GM18498 (cell line): ENCODE measurements at regions not wholly inside any gene's neighbourhood (a gene's known extent, or its start where the extent isn't known, plus 50 kb on each side); places are given as distances from the start of the nearest gene placed in this dataset.
"Not testable (repeated sequence)": the region's sequence is repeated elsewhere in the genome, so short reads cannot be mapped to it uniquely, and the experiment has no call there.

ENCODE experiments used
- ATAC-seq: cut with Tn5 transposase; IDR thresholded peaks from one replicate; pipeline ENCODE4 v1.9.1; 2021; ENCODE audit warnings: mild to moderate bottlenecking, moderate library complexity; ENCODE audit not compliant: unreplicated experiment

DNA sequence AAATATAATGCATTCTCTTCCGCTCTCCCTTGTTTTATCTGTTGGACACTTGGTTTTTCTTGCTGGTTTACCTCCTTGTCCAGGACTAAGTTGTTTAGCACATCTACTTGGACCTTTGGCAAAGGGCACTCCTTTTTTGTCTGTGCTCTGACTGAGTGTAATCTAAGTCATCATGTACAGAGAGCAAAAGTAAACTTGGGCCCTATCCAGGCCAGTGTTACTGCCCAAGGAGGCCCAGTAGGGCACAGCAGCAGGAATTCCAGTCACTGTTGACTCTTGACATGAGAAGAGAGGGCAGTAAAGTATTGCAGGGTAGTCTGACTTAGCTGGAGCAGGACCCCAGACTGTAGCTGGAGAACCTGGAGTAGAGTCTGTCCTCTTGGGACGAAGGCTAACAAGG lies 445.5 kb downstream of the ZIC3 start:
- ATAC-seq, result no peak

DNA sequence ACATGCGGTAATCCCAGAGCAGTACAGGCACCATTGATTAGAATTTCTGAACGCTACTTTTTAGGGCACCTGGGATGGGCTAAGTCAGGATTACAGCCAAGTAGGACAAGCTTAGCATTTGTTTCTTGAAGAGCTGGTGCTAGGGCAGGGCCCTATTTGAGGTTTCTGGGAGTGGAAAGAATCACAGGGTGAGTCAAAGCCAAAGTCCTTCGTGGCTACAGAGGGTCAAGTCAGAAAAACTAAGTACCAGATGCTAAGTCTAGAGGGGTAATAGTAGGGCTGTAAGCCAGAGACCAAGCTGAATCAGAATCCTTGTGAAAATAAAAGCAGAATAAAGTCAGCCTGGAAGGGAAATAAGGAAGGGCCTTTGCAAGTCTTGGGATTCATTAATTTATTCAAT lies 448.6 kb downstream of the ZIC3 start:
- ATAC-seq, result no peak

DNA sequence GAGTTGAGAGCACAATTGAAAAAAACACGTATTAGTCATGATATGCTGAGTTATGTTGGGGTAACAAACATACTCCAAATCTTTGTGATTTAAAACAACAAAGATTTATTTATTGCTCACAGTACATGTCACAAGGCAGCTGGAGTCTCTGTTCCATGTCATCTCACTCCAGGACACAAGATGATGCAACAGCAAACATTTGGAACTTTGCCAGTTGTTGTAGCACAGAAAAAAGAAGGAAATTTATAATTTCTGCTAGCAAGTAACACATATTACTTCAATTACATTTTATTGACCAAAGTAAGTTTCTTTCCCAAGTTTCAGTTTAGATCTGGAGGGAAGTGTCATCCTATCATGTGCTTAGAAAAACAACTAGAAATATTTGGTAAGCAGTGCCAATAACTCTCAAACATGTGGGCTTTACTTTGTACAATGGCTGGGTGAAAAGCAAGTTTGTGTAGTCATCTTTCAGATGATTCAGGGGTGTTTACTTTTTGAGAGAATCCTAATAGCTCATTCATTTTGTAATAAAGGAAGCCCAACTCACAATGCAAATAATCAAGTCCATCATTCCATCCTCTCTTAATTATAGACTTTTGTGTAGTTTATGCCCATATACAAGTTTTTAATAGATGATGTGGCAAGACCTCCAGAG lies 452.3 kb downstream of the ZIC3 start:
- ATAC-seq, result no peak

DNA sequence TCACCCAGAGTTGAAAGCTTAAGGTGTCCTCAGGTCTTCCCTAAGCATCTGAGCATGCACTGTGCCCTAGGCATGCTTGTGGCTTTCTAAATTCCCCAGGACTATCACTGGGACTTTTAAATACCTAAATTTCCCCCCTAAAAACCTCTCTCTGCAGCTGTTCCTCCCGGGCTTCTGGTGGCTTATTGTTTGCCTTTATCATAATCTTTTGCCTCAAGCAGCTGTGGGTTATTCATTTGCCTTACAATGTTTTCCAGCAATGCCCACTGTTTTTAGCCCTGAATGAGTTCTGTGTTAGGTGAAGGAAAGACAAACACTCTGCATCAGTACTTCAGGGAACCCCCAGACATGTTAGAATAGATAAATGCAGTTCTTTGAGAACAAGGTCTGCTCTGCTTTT lies 455.0 kb downstream of the ZIC3 start:
- ATAC-seq, result no peak

DNA sequence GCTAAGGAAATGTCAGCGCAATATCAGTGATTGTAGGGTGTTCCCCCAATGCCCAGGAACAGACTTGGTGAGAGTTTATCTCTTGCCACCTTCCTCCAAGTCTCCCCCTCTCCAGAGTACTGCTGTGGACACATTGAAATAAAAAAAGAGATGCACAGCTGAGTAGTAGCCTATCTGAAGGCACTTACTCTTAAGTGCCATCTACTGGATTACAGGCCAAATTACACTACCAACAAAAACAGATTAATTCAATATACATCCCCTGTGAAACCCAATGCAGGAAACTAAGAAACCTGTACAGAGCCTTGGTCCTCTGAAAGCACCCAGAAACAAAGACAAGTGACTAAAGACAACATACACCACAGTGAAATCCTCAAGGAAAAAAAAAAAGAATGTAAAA lies 460.3 kb downstream of the ZIC3 start:
- ATAC-seq, result no peak

DNA sequence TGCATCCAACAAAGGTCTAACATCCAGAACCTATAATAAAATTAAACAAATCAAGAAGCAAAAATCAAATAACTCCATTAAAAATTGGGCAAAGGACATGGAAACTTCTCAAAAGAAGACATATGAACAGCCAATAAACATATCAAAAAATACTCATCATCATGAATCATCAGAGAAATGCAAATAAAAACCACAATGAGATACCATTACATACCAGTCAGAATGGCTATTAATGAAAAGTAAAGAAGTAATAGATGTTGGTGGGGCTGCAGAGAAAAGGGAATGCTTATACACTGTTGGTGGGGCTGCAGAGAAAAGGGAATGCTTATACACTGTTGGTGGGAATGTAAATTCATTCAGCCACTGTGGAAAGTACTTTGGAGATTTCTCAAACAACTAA lies 465.8 kb downstream of the ZIC3 start:
- ATAC-seq, result no peak

DNA sequence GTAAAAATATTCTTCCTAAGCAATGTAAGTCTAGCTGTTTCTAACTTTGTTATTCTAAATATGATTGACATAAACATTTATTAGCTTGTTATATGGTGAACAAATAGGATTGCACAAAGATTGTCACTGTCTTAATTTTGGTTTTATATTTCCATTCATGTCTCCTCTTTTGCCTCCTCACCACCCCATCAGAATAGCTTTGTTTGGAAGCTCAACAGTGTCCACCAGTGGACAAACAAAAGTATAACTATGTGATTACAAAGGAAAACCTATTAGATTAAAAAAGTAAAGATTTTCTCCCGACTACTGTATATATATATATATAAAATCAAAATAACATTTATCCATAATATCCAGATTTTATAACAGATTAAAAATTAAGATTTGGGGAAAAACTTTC lies 468.2 kb downstream of the ZIC3 start:
- no peak for ATAC-seq

DNA sequence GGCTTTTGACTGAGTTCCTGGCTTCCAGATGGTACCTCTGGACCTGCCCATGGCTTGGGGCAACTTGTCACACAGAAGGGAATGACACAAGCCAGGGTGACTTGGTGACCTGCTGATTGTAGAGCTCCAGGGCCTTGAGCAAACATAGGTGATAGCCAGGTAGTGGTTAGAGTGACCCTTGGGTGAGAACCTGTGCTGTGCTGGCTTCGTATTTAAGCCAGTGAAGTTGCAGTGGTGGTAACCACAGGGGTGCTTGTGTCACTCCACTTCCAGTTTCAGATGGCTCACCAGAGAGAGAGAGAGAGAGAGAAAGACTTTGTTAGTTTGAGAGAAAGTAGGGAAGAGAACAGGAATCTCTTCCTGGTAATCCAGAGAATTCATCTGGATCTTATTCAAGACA lies 471.6 kb downstream of the ZIC3 start:
- ATAC-seq, result no peak

DNA sequence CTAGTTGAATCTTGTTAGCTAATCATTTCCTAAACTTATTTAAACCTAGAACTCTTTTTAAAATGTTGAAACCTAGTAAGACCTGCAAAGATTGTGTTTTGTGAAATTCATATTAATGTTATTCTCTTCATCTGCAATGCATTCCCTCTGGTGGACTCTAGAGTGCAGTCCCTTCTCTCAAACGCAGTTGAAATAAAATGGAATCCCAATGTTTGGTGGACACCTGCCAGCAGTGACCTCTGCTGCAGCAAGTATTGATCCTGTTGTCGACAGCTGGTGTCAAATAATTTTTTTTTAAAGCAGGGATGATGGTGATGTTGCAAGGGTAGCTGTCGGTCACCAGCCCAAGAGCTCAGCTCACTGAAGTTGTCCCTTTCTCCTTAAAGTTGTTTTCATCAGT lies 492.0 kb downstream of the ZIC3 start:
- no peak for ATAC-seq

DNA sequence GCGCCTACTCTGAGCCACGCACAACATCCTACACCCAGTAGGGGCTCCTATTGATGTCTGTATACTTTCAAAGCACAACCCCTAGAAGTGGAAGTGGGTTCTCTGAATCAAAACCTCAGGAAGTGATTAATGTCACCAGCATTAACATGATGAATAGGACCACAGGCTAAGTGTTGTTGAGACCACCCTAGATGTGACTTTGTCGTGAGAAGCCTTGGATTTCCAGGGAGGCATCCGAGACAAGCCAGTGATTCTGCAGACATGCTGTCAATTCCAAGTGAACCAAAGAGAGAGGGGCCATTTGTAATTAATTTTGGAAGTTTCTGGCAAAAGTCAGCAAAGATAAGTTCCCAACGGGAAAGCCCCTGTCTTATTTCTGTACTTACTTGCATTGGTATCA lies 493.0 kb downstream of the ZIC3 start:
- no peak for ATAC-seq

DNA sequence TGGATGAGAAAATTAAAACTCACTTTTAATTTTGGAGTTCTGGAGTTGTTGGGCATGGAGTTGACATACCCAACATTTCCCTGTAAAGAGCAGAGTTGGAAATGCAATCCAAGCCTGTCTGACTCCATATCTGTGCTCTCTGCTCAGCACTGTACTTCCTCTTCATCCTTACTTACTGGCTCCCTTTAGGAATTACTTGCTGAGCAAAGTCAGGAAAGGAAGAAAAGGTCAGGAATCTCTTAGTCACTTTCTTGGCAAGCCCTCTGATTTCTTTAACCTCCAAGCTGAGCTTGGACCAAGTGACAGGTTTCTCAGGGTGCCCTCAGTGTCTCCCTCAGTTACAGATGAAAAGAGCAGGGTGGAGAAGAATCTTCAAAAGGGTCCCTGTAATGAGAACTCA lies 501.5 kb downstream of the ZIC3 start:
- ATAC-seq, result no peak

DNA sequence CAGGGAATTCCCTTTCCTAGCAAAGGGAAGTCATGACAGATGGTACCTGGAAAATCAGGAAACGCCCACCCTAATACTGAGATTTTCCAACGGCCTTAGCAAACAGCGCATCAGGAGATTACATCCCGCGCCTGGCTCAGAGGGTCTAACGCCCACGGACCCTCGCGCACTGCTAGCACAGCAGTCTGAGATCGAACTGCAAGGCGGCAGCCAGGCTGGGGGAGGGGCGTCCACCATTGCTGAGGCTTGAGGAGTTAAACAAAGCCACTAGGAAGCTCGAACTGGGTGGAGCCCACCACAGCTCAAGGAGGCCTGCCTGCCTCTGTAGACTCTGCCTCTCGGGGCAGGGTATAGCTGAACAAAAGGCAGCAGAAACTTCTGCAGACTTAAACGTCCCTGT lies 507.7 kb downstream of the ZIC3 start:
- ATAC-seq, result no peak

DNA sequence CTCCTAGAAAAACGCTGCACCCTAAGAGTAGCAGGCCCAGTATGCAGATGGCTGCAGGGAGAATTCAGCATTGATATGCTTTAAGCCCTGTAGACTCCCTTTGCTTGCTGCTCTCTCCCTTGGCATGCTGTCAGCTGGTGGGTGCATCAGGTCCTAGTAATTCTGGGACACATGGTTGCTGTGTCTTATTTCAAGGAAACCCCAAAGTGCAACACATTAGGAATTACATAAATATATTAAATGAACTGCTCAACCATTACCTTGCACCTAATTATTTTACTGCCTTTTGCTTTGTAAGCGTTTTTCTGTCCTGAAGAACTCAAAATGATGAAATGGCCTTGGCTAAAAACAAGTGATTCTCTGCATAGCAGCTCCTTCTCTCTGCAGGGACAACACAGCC lies 516.3 kb downstream of the ZIC3 start:
- ATAC-seq, result no peak

DNA sequence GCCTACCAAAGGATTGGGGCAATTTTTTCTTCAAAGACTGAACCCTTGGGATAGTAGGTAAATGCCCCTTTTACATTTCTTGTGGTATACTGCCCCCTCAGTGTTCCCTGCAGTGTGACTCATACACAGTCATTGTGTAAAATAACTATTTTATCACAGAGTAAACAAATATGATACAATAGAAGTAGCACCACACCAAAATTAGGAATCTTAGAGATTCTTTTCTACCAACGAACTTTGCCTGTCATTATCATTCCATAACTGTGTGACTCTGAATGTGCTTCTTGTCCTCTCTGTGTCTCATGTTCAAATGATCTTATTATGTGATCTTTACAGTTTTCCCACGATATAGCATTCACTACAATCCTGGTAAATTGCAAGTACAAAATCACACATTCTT lies 517.0 kb downstream of the ZIC3 start:
- no peak for ATAC-seq

DNA sequence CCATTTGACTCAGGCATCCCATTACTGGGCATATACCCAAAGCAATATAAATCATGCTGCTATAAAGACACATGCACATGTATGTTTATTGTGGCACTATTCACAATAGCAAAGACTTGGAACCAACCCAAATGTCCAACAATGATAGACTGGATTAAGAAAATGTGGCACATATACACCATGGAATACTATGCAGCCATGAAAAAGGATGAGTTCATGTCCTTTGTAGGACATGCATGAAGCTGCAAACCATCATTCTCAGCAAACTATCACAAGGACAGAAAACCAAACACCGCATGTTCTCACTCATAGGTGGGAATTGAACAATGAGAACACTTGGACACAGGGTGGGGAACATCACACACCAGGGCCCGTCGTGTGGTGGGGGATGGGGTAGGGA lies 545.0 kb downstream of the ZIC3 start:
- ATAC-seq, result not testable (repeated sequence)

DNA sequence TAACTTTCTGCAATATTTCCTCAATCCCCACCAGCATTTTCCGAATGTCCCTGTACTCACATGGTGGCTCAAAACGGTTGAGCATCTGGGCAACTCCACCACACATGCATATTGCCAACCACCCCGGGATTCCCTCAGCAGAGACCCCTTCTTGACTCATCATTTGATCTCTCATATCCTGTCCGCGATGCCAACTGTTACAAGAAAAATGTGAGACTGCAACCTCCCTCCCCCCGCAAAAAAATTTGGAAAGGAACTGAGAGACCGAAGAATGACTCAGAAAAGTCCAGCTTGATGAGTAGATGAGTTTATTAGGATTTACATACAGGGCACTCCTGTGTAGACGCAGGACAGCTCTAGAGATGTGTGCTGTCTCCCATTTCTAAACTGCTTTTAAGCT lies 561.4 kb downstream of the ZIC3 start:
- ATAC-seq, result no peak

DNA sequence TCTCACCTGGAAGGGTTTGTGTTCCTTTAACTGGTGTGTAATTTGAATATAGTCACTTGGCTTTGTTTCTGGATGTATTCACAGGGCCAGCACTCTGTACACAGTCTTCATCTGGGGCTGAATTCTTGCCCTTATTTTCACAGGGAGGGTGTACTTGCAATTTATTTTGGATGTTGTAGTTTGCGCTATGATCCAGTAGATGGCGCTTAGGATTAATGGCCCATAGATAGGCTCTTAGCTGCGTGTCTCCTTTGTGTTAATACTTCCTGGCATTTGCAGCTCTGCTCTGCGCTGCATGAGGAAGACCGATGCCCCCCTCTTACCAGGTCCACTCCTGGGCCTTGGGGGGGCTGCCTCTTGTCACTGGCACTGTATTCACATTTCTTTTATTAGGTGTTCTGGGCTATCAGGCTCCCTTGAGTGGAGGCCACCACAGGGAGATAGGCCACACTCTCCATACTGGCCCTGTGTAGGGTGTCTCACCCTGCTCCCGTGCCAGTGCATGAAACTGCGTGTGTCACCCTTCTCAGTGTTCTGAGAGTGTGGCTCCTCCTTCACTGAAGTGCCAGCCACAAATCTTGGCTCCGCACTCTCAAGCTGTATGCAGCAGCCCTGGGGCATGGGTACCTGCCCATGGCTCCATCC lies 562.2 kb downstream of the ZIC3 start:
- peak; percentile 77 for ATAC-seq

DNA sequence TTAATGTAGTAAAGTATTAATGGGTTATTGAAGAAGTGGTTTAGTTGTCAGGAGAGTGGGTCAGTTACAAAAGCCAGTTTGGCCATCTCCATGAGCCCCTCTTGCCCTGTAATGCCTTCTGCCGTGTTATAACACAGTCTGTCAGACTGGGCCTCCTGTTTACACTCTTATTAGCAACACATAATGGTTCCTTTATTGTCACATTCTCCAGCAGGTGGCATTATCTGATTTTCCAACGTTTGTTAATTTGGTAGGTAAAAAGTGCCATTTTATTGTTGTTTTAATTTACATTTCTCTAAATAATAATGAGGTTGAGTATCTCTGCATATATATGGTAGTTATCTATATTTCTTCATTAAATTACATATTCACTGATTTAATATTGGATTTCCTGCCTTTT lies 560.8 kb downstream of the FGF13 start:
- ATAC-seq, result no peak

DNA sequence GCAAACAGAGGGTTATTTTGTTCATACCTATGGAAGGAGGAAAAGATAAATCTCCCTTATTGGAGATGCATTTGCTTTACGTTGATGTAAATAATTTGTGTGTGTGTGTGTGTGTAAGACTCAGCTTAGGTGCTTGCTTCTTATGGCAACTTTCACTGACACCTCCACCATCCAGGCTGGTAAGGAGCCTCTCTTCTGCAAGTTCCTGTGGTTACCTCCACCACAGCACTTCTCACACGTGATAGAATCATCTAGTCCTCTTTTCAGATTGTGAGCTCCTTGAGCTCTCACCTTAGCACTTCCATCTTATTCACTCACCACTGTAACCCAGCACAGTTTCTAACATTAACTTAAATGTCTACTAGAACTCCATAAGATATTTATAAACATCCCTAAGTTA lies 553.7 kb downstream of the FGF13 start:
- no peak for ATAC-seq

DNA sequence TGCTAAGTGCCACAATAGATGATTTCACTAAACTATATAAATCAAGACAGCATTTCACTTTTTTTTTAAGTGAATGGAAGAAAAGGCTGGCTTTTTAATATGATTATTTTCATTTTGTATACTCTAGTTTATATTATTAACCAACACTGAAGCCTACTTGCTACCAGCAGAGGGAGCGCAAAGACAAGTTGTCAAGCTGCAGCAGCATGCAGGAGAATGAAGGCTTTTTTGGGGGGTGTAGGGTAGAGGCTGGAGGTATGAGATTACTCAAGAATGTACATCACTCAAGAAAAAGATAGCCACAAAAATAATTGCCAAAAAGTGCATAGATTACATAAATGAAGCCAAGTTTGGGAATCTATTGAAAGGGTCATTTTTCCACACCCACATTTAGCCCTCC lies 519.5 kb downstream of the FGF13 start:
- ATAC-seq, result no peak

DNA sequence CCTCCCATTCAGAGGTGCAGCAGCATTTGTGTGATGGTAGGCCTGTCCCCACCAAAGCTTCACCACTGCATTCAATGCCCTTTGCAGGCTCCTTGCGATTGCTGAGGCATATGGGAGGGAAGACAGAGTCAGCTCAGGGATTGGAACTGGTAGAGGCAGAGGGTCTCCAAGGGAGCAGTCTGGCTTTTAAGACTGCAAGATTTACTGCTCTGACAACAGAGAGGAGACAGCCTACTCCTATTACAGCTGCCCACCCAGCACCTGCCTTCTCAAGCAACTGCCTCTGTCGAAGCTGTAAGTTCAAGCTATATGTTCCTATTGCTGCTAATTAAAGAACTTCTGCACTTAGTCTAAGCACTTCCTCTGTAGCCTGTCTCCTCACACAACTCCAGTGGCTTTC lies 481.8 kb downstream of the FGF13 start:
- no peak for ATAC-seq

DNA sequence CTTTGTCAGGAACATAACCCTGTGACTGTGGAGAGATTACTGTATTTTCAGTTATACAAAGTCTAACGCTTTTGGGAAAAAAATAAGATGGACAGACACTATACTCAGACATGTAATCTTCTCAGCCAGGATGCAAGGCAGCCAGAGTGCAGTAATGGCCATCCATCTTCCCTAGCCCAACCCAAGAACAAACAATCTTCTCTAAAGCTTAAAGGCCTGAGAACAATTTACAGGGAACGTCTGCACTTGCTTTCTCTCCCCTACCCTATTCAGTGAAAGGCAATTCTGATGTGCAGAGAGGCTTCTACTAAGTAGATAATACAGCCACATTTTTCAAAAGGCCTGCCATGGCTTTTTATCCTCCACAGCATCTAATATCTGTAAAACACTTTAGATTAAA lies 471.3 kb downstream of the FGF13 start:
- ATAC-seq, result no peak

DNA sequence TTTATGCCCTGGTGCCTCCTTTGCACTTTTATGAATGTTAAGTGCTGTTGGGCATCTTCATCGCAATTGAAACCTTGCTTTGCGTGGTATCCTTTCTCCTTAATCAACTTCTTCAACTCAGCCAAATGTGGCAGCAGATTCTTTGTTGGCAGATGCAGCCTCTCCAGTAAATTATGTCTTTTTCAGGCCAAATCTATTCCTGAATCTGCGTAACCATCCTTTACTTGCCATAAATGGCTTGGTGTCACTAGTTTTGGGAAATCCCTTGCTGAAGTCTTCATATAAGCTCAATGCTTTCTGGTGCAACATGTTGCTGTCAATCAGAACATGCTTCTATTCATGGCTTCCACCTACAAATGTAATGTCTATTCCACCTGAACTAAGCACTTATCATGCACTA lies 457.5 kb downstream of the FGF13 start:
- ATAC-seq, result no peak
